T-helper 1 cell treated with Interleukin-12 subunit alpha and Interleukin-12 subunit beta and Interleukin-4 antibody, amounts not matched to agents 30 μg/mL and 1 μg/mL, for 36 hours (primary cell): ENCODE measurements at regions not wholly inside any gene's neighbourhood (a gene's known extent, or its start where the extent isn't known, plus 50 kb on each side); places are given as distances from the start of the nearest gene placed in this dataset.

ENCODE experiments used
- H3K27ac Mint-ChIP-seq: one replicate; pipeline ENCODE4 v1.8.0; 2021; ENCODE audit warnings: mild to moderate bottlenecking, mixed read lengths
- H3K27me3 Mint-ChIP-seq: one replicate; pipeline ENCODE4 v1.8.0; 2021; ENCODE audit warnings: low read depth, mixed read lengths
- H3K36me3 Mint-ChIP-seq: one replicate; pipeline ENCODE4 v1.8.0; 2021; ENCODE audit warnings: low read depth, mixed read lengths
- H3K4me1 Mint-ChIP-seq: one replicate; pipeline ENCODE4 v1.8.0; 2021; ENCODE audit warnings: low read depth, mixed read lengths
- H3K4me3 Mint-ChIP-seq: one replicate; pipeline ENCODE4 v1.8.0; 2021; ENCODE audit warnings: mild to moderate bottlenecking, moderate library complexity, mixed read lengths
- H3K9me3 Mint-ChIP-seq: one replicate; pipeline ENCODE4 v1.8.0; 2021; ENCODE audit warnings: mixed read lengths

DNA sequence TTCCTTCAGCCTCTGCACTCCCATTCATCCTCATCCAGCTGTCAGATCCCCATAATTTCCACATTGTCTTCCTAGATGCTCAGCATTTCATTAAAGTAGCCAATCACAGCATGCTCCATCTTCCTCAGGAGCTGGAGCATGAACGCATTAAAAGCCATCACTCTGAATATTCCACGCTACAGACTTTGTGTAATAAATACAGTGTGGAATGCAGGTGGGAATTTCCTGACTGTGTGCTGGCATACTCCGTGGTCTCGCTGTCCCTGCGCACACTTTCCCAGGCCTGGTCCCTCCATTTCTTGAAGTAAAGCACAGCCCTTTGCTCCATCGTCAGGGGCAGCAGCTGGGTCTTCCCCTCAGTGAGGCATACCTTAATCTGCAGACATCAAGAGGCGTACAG lies 123.7 kb upstream of the NCK2 start:
- H3K27ac Mint-ChIP-seq, result no peak overlapping the region
- H3K4me1 Mint-ChIP-seq, result peaks cover 5% of the 10 kb centered on the region

DNA sequence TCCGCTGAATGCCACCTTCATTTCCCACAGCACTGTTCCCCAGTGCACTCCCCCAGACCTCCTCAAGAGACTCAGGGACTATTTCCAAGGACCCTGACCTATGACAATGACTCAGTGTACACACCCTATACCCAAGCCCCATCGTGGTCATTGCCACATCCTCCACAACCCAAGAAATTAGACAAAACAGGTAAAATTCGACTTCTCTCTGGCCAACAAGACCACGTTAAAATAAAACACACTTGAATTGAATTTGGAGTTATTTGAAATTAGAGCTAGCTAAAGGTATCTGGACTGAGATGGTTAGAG lies 126.4 kb upstream of the NCK2 start:
- H3K36me3 Mint-ChIP-seq, result no peaks in the 10 kb centered on the region
- H3K9me3 Mint-ChIP-seq, result no peaks in the 10 kb centered on the region

More for the DNA sequence above, 123.7 kb upstream of the NCK2 start:
- Mint-ChIP-seq H3K27me3 (peaks cover 26% of the 10 kb centered on the region), H3K9me3 (no peaks in the 10 kb centered on the region), H3K36me3 (no peaks in the 10 kb centered on the region), H3K4me3 (no peak overlapping the region)

DNA sequence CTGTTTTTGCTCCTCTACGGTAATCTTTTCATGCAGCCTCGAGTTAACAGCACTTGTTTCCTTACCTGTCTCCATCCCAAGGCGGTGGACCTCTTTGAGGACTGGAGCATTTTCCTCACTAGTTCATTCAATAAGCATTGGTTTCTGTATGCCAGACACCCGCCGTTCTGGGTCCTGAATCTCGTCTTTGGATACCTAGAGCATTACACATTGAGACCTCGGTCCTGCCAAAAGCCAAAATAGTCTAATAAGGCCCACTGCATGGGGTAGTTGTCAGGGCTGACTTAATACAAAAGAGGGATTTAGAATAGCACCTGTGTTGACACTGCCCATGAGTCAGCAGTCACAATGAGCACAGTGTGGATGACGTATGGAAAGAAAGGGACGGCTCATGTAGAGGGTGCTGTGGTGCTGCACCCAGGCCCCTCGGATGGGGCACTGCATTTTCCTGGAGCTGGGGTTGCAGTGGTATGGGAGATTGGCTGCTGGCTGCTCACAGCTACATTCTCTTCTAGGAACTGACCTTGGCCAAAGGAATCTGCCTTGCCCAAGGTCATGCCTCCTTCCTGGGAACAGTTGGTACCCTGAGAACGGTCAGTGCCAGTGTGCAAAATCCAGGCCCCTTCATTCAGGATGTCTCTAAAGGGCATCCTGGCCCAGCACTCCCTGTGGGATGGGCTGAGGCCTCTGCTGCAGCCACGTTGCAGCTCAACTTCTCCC lies 126.9 kb upstream of the NCK2 start:
- peaks cover 16% of the 10 kb centered on the region for H3K27me3 Mint-ChIP-seq
- no peak overlapping the region for H3K4me3 Mint-ChIP-seq
- H3K9me3 Mint-ChIP-seq, result no peaks in the 10 kb centered on the region
- no peak overlapping the region for H3K27ac Mint-ChIP-seq
- no peaks in the 10 kb centered on the region for H3K36me3 Mint-ChIP-seq
- peaks cover 5% of the 10 kb centered on the region for H3K4me1 Mint-ChIP-seq

More for the DNA sequence above, 126.4 kb upstream of the NCK2 start:
- H3K4me1 Mint-ChIP-seq, result peaks cover 5% of the 10 kb centered on the region
- H3K4me3 Mint-ChIP-seq, result no peak overlapping the region
- no peak overlapping the region for H3K27ac Mint-ChIP-seq
- peaks cover 18% of the 10 kb centered on the region for H3K27me3 Mint-ChIP-seq

DNA sequence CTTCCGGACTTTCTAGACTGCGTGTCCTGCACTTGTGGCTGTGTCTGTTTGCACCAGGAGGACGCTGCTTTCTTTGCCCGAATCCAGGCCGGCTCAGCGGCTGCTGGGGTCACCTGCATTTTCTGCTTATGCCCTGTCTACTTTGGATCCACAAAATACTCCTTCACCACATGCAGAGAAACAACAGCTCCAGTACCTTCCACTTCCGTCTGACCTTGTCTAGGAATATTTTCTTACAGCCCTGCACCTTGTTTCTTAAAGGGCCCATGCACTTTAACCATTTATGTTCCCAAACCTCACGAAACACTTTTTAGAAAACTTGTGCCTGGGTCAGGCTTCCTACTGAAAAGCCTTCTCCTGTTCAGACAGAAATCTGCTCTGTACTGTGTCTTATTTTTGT lies 129.4 kb upstream of the NCK2 start:
- Mint-ChIP-seq H3K9me3 (no peaks in the 10 kb centered on the region), H3K27me3 (peaks cover 8% of the 10 kb centered on the region), H3K36me3 (no peaks in the 10 kb centered on the region), H3K27ac (no peak overlapping the region), H3K4me1 (peaks cover 5% of the 10 kb centered on the region), H3K4me3 (no peak overlapping the region)

- no peak overlapping the region for H3K4me3 Mint-ChIP-seq
- H3K27me3 Mint-ChIP-seq, result peaks cover 6% of the 10 kb centered on the region
- H3K9me3 Mint-ChIP-seq, result no peaks in the 10 kb centered on the region
- no peaks in the 10 kb centered on the region for H3K4me1 Mint-ChIP-seq
- H3K36me3 Mint-ChIP-seq, result no peaks in the 10 kb centered on the region
- H3K27ac Mint-ChIP-seq, result no peak overlapping the region
These were observed 132.8 kb upstream of the NCK2 start for GRCh38 chr2:105611811-105612424.

DNA sequence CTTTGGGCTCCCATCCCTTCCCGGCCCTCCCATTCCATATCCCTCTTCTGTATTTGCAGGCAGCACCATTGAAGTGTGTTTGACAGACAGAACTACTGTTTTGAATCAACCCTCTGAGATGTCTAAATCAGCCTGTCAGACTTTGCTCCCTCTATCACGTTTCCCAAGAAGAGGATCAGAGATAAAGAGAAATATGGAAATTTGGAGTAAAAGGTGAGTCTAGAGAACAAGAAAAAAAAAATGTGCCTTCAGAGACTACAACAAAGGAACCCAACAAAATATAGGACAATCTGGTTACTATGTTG lies 133.4 kb upstream of the NCK2 start:
- Mint-ChIP-seq H3K36me3 (no peaks in the 10 kb centered on the region), H3K27ac (no peak overlapping the region), H3K4me1 (no peaks in the 10 kb centered on the region), H3K9me3 (no peaks in the 10 kb centered on the region), H3K27me3 (peaks cover 3% of the 10 kb centered on the region), H3K4me3 (no peak overlapping the region)

GRCh38 chr2:105610576-105611332 lies 134.0 kb upstream of the NCK2 start:
- no peak overlapping the region for H3K27ac Mint-ChIP-seq
- H3K36me3 Mint-ChIP-seq, result no peaks in the 10 kb centered on the region
- H3K4me3 Mint-ChIP-seq, result no peak overlapping the region
- H3K9me3 Mint-ChIP-seq, result no peaks in the 10 kb centered on the region
- no peaks in the 10 kb centered on the region for H3K27me3 Mint-ChIP-seq
- H3K4me1 Mint-ChIP-seq, result no peaks in the 10 kb centered on the region

DNA sequence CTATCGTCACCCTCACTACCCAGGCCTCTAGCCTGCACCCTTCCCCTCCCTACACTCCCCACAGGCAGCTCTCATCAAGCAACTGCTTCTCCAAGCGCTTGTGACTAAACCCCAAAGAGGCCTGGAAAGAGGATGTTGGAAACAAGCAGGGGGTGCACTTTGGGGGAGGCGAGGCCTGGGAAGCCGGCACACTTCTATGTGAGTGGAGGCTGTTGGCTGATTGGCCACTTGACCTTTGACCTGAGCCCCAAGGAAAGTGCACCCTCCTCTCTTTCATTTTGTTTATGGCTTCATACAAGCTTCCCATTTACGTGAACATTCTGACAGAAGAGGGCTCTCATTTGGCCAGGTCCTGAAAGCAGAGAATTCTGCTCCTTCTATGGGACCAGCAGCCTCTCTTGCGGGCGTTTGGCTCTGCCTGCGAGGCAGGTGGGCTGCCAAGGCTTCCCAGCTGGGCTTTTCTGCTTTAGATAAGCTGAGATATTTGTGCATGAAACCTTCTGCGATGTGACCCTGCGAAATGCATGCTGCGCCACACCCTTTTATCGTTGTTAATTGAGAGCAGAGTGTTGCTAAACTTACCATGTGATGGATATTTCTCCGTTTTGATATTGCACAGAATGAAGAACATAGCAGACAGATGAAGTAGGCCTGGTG lies 134.8 kb upstream of the NCK2 start:
- Mint-ChIP-seq H3K4me1 (no peaks in the 10 kb centered on the region), H3K27ac (no peak overlapping the region), H3K27me3 (peaks cover 5% of the 10 kb centered on the region), H3K36me3 (no peaks in the 10 kb centered on the region), H3K4me3 (no peak overlapping the region), H3K9me3 (no peaks in the 10 kb centered on the region)

GRCh38 chr2:105607920-105608504 lies 136.7 kb upstream of the NCK2 start:
- Mint-ChIP-seq H3K9me3 (no peaks in the 10 kb centered on the region), H3K4me1 (no peaks in the 10 kb centered on the region), H3K27me3 (peaks cover 14% of the 10 kb centered on the region), H3K27ac (no peak overlapping the region), H3K36me3 (no peaks in the 10 kb centered on the region), H3K4me3 (no peak overlapping the region)

GRCh38 chr2:105606081-105606480 lies 138.6 kb upstream of the NCK2 start:
- Mint-ChIP-seq H3K27ac (no peak overlapping the region), H3K4me1 (no peaks in the 10 kb centered on the region), H3K9me3 (no peaks in the 10 kb centered on the region), H3K36me3 (no peaks in the 10 kb centered on the region), H3K27me3 (peaks cover 21% of the 10 kb centered on the region), H3K4me3 (no peak overlapping the region)

- H3K4me3 Mint-ChIP-seq, result no peak overlapping the region
- H3K27ac Mint-ChIP-seq, result no peak overlapping the region
- H3K4me1 Mint-ChIP-seq, result no peaks in the 10 kb centered on the region
- H3K9me3 Mint-ChIP-seq, result no peaks in the 10 kb centered on the region
- H3K36me3 Mint-ChIP-seq, result no peaks in the 10 kb centered on the region
- H3K27me3 Mint-ChIP-seq, result peaks cover 21% of the 10 kb centered on the region
These were observed 139.8 kb upstream of the NCK2 start for GRCh38 chr2:105604938-105605337.

- H3K9me3 Mint-ChIP-seq, result no peaks in the 10 kb centered on the region
- peaks cover 21% of the 10 kb centered on the region for H3K27me3 Mint-ChIP-seq
- H3K4me1 Mint-ChIP-seq, result peaks cover 5% of the 10 kb centered on the region
- H3K27ac Mint-ChIP-seq, result no peak overlapping the region
- no peaks in the 10 kb centered on the region for H3K36me3 Mint-ChIP-seq
- H3K4me3 Mint-ChIP-seq, result no peak overlapping the region
These were observed 143.5 kb upstream of the NCK2 start for GRCh38 chr2:105600949-105601794.

DNA sequence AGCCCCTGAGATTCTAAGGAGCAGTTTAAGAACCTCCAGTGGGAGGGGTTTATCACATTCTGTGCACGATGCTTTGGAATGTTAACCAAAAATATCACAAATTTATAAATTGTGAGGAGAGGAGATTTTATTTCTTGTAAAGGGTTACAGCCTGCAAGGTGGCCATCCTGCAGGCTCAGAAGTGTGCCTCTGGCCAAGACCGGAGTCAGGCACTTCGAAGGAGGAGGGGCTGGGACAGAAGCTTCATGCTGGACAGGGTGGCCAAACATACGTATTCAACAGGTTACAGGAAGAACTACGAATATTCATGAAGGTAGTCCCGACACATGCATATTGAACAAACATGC lies 144.1 kb upstream of the NCK2 start:
- Mint-ChIP-seq H3K27ac (no peak overlapping the region), H3K36me3 (no peaks in the 10 kb centered on the region), H3K9me3 (no peaks in the 10 kb centered on the region)

GRCh38 chr2:105600037-105600442 lies 144.7 kb upstream of the NCK2 start:
- H3K27ac Mint-ChIP-seq, result no peak overlapping the region
- no peak overlapping the region for H3K4me3 Mint-ChIP-seq
- no peaks in the 10 kb centered on the region for H3K9me3 Mint-ChIP-seq
- peaks cover 17% of the 10 kb centered on the region for H3K27me3 Mint-ChIP-seq
- H3K36me3 Mint-ChIP-seq, result no peaks in the 10 kb centered on the region
- peaks cover 5% of the 10 kb centered on the region for H3K4me1 Mint-ChIP-seq

More for the DNA sequence above, 144.1 kb upstream of the NCK2 start:
- Mint-ChIP-seq H3K27me3 (peaks cover 21% of the 10 kb centered on the region), H3K4me3 (no peak overlapping the region), H3K4me1 (peaks cover 5% of the 10 kb centered on the region)
